Psoas muscle (tissue), 7 donors: ENCODE measurements at regions not wholly inside any gene's neighbourhood (a gene's known extent, or its start where the extent isn't known, plus 50 kb on each side); places are given as distances from the start of the nearest gene placed in this dataset.

Source experiments
- ATAC-seq, 4 donors: fragments of 200-7000 bp; cut with Tn5 transposase; one replicate each; pipeline ENCODE4 v1.9.1; 2020; ENCODE audit warnings: moderate library complexity in 3 of 4, mild to moderate bottlenecking in 2 of 4
- DNase-seq, 2 donors: peaks; one replicate each; pipeline ENCODE4 v3.0.0-alpha.2; 2020
- H3K27ac ChIP-seq: fragments of 200-600 bp; one replicate; pipeline ENCODE4 v1.8.0; 2022
- H3K27me3 ChIP-seq, 3 donors: fragments of 200-600 bp in 1 of 3; one replicate each; pipeline versions ENCODE4 v1.6.1 to v1.8.0; 2013 to 2022; ENCODE audit warnings: low read length in 2 of 3, mild to moderate bottlenecking in 2 of 3, moderate library complexity in 1 of 3; ENCODE audit not compliant: insufficient read depth in 3 of 3
- H3K36me3 ChIP-seq, 2 donors: fragments of 200-600 bp in 1 of 2; one replicate each; pipeline versions ENCODE4 v1.6.1 to v1.8.0; 2013 to 2022; ENCODE audit warnings: low read depth in 1 of 2, mild to moderate bottlenecking in 1 of 2, moderate library complexity in 1 of 2; ENCODE audit not compliant: insufficient read depth in 1 of 2
- H3K4me1 ChIP-seq: fragments of 200-600 bp; one replicate; pipeline ENCODE4 v1.8.0; 2022
- H3K4me3 ChIP-seq: fragments of 200-600 bp; one replicate; pipeline ENCODE4 v1.8.0; 2022; ENCODE audit warnings: mild to moderate bottlenecking
- H3K9me3 ChIP-seq: fragments of 200-600 bp; one replicate; pipeline ENCODE4 v1.8.0; 2022
- WGBS, 3 donors: extraction: QIAGEN DNeasy Blood & Tissue Kit; methylation state at CpG; one replicate each; pipeline versions ENCODE4 v1.1.6 to v1.1.7; 2013; 5-methylcytosine and 5-hydroxymethylcytosine counted together
- intact Hi-C, 2 donors: fragments of 100-400 bp; cut with DNase I; formaldehyde crosslinking; loops; one replicate each; pipeline versions ENCODE4 v1.11.0 to v1.14.2; 2022
- TF ChIP-seq, protein P1 (sequence below): fragments of 200-600 bp; IDR thresholded peaks from one replicate; pipeline ENCODE4 v1.8.0; 2022; ENCODE audit warnings: antibody characterized with exemption
- donor health status: healthy with polysubstance abuse.
- donor health status: DM: no; HTN: no; CAD: no; lungs with moderate emphysema.
- donor health status: Bipolar disorder and iron deficiency.
- donor health status: healthy.
- donor health status: DM: yes; HTN: yes; CAD: no.
- donor health status: DM: no; HTN: no; CAD: no.
- donor health status: DM: yes; HTN: yes; CAD: no.

DNA sequence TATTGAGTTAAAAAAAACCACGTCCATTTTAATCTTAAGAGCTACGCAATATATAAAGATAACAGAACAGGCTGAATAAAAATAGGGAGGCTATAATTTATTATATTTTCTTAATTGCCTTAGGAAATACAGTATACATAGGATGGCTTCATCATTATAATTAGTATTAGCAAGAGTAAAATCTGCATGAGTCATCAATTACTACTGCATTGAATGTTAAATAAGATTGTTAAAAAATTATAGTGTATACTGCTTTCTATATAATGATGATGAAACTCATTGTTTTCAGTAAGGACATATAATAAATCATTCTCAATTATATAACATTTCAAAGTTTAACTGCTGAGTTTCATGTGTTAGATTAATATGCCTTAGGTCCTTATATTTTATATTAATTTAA, 133.4 kb upstream of the GRID2 start:
- Histone ChIP-seq H3K4me3 (no peak overlapping the region), H3K27me3 (no peaks in the 10 kb centered on the region), H3K27ac (no peak overlapping the region), H3K4me1 (no peaks in the 10 kb centered on the region), H3K9me3 (peaks cover 2% of the 10 kb centered on the region), H3K36me3 (no peaks in the 10 kb centered on the region)
- WGBS, 3 donors: 89 to 91% (median 90%) methylated on average over 2 of the region's 2 CpGs
- ATAC-seq: no peak
- intact Hi-C loops: no loop called here
- TF ChIP-seq, protein P1, sequence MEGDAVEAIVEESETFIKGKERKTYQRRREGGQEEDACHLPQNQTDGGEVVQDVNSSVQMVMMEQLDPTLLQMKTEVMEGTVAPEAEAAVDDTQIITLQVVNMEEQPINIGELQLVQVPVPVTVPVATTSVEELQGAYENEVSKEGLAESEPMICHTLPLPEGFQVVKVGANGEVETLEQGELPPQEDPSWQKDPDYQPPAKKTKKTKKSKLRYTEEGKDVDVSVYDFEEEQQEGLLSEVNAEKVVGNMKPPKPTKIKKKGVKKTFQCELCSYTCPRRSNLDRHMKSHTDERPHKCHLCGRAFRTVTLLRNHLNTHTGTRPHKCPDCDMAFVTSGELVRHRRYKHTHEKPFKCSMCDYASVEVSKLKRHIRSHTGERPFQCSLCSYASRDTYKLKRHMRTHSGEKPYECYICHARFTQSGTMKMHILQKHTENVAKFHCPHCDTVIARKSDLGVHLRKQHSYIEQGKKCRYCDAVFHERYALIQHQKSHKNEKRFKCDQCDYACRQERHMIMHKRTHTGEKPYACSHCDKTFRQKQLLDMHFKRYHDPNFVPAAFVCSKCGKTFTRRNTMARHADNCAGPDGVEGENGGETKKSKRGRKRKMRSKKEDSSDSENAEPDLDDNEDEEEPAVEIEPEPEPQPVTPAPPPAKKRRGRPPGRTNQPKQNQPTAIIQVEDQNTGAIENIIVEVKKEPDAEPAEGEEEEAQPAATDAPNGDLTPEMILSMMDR: no peak
- DNase-seq: no peak

- TF ChIP-seq, protein P1: no peak
- Histone ChIP-seq H3K36me3 (no peaks in the 10 kb centered on the region), H3K4me3 (no peak overlapping the region), H3K4me1 (no peaks in the 10 kb centered on the region), H3K9me3 (no peaks in the 10 kb centered on the region), H3K27me3 (no peaks in the 10 kb centered on the region), H3K27ac (no peak overlapping the region)
- 89 to 96% (median 95%) methylated on average over 1 of the region's 1 CpG for WGBS, 3 donors
- no peak for DNase-seq
- ATAC-seq: no peak
- intact Hi-C loops: no loop called here
Observed at GRCh38 chr4:92172203-92172602, 131.6 kb upstream of the GRID2 start.

GRCh38 chr4:92175250-92175649, 128.5 kb upstream of the GRID2 start:
- DNase-seq (no peak), ATAC-seq (no peak)
- WGBS, 3 donors: 30 to 39% (median 31%) methylated on average over 1 of the region's 1 CpG
- intact Hi-C loops: no loop called here
- no peaks in the 10 kb centered on the region for H3K4me1 ChIP-seq
- no peaks in the 10 kb centered on the region for H3K36me3 ChIP-seq
- H3K9me3 ChIP-seq: no peaks in the 10 kb centered on the region
- H3K27me3 ChIP-seq: no peaks in the 10 kb centered on the region
- no peak overlapping the region for H3K27ac ChIP-seq
- no peak overlapping the region for H3K4me3 ChIP-seq
- TF ChIP-seq, protein P1: no peak

GRCh38 chr4:92182006-92182735, 121.6 kb upstream of the GRID2 start:
- no peak overlapping the region for H3K27ac ChIP-seq
- H3K9me3 ChIP-seq: no peaks in the 10 kb centered on the region
- no peak for DNase-seq
- H3K4me3 ChIP-seq: no peak overlapping the region
- 93 to 96% (median 94%) methylated on average over 36 of the region's 36 CpGs for WGBS, 3 donors
- H3K4me1 ChIP-seq: no peaks in the 10 kb centered on the region
- intact Hi-C loops: no loop called here
- TF ChIP-seq, protein P1: no peak
- no peaks in the 10 kb centered on the region for H3K27me3 ChIP-seq
- H3K36me3 ChIP-seq: no peaks in the 10 kb centered on the region
- ATAC-seq: no peak
